ENCODE measurements at regions not wholly inside any gene's neighbourhood (a gene's known extent, or its start where the extent isn't known, plus 50 kb on each side); places are given as distances from the start of the nearest gene placed in this dataset.

DNA sequence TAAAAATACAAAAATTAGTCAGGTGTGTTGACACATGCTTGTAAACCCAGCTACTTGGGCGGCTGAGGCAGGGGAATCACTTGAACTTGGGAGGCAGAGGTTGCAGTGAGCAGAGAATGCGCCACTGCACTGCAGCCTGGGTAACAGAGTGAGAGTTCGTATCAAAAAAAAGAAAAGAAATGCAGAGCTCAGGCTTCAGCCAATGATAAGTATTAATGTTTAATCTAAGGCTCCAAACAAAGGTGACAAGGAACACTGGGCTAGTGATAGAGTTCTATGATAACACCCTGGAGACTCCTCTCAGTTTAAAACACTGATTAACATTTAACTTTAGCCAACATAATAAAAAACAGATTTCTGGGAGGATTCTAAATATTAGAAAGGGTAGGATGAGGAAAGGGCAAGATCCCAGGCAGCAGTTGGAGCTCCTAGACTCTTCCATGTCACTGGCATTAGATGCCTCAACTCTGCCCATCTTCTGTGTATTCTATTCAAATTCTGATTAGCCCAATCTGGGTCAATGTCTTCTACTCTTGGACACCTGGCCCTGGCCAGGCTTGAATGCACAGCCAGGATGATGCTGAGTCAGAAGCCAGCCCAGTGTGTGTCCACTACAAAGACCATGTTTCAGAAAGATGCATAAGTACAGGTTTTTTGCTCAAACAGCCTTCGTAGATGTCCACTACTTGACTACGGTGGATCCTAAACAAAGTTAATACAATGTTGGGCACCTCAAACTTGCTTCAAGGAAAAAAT, 91.0 kb upstream of the FAM169A start:
- H3K4me3 ChIP-seq: no peak overlapping the region
- no peaks in the 10 kb centered on the region for H3K4me1 ChIP-seq
- WGBS: 90% methylated on average over 5 of the region's 5 CpGs
- intact Hi-C loops (cut with DNase I): no loop called here
- no peaks in the 10 kb centered on the region for H3K36me3 ChIP-seq
- no peaks in the 10 kb centered on the region for H3K27me3 ChIP-seq
- H3K9me3 ChIP-seq: no peaks in the 10 kb centered on the region
- DNase-seq (ENCODE audit: extremely low spot score): no peak
- TF ChIP-seq EP300 (IDR thresholded peaks at IDR 0.05) (no peak), POLR2A (IDR thresholded peaks at IDR 0.05; ENCODE audit: low read depth) (no peak), POLR2AphosphoS5 (IDR thresholded peaks at IDR 0.05) (no peak)
- TF ChIP-seq, protein P1, sequence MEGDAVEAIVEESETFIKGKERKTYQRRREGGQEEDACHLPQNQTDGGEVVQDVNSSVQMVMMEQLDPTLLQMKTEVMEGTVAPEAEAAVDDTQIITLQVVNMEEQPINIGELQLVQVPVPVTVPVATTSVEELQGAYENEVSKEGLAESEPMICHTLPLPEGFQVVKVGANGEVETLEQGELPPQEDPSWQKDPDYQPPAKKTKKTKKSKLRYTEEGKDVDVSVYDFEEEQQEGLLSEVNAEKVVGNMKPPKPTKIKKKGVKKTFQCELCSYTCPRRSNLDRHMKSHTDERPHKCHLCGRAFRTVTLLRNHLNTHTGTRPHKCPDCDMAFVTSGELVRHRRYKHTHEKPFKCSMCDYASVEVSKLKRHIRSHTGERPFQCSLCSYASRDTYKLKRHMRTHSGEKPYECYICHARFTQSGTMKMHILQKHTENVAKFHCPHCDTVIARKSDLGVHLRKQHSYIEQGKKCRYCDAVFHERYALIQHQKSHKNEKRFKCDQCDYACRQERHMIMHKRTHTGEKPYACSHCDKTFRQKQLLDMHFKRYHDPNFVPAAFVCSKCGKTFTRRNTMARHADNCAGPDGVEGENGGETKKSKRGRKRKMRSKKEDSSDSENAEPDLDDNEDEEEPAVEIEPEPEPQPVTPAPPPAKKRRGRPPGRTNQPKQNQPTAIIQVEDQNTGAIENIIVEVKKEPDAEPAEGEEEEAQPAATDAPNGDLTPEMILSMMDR (IDR thresholded peaks at IDR 0.05): no peak
- no peak overlapping the region for H3K27ac ChIP-seq (replicated peaks in 1 of 4)

DNA sequence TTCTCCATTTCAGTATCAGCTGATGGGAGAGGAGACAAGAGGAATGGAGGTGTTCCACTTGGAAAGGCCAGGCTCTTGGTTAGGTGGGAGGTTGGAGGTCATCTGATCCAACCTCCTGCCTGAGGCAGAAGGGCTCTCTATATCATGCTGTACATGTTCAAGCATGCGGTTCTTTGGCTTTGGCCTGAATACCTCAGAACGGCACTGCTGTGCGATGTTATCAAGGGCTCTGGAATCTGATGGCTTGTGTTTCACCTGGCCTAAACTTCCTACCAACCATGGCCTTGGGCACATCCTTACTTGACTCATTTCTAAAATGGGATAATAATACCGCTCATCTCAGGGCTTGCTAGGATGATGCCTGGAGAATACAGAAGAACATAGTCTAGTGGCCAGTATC, 90.1 kb upstream of the FAM169A start:
- no peak overlapping the region for H3K27ac ChIP-seq (replicated peaks in 1 of 4)
- no peak overlapping the region for H3K4me3 ChIP-seq
- no peaks in the 10 kb centered on the region for H3K36me3 ChIP-seq
- intact Hi-C loops (cut with DNase I): no loop called here
- no peaks in the 10 kb centered on the region for H3K9me3 ChIP-seq
- DNase-seq (ENCODE audit: extremely low spot score): no peak
- H3K4me1 ChIP-seq: no peaks in the 10 kb centered on the region
- TF ChIP-seq POLR2A (IDR thresholded peaks at IDR 0.05; ENCODE audit: low read depth) (no peak), POLR2AphosphoS5 (IDR thresholded peaks at IDR 0.05) (no peak), EP300 (IDR thresholded peaks at IDR 0.05) (no peak)
- TF ChIP-seq, protein P1 (IDR thresholded peaks at IDR 0.05): no peak
- 100% methylated on average over 4 of the region's 4 CpGs for WGBS
- H3K27me3 ChIP-seq: no peaks in the 10 kb centered on the region

DNA sequence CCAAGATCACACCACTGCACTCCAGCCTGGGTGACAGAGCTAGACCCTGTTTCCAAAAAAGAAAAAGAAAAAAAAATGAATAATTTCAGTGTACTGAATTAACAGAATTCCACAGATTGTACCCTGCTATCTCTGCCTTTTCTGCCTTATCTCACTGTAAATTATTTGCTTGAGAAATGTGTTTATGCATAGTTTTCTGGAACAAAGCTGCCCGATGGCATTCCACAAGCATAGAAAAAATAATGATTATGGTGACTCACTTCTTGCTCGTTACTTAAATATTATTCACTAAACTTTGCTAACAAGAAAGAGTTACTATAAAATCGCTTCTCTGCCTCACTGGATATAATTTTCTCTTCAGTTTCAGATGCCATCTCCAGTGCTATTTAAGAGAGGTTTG, 88.7 kb upstream of the FAM169A start:
- H3K36me3 ChIP-seq: no peaks in the 10 kb centered on the region
- no peak overlapping the region for H3K4me3 ChIP-seq
- H3K27me3 ChIP-seq: no peaks in the 10 kb centered on the region
- H3K27ac ChIP-seq (replicated peaks in 1 of 4): no peak overlapping the region
- TF ChIP-seq, protein P1 (IDR thresholded peaks at IDR 0.05): no peak
- TF ChIP-seq EP300 (IDR thresholded peaks at IDR 0.05) (no peak), POLR2AphosphoS5 (IDR thresholded peaks at IDR 0.05) (no peak), POLR2A (IDR thresholded peaks at IDR 0.05; ENCODE audit: low read depth) (no peak)
- H3K9me3 ChIP-seq: no peaks in the 10 kb centered on the region
- WGBS: 75% methylated on average over 3 of the region's 3 CpGs
- intact Hi-C loops (cut with DNase I): loop anchor here (5.0 kb wide), 1 partner anchor 97 kb away; the partner anchor contains the start of gene GCNT4
- H3K4me1 ChIP-seq: no peaks in the 10 kb centered on the region
- DNase-seq (ENCODE audit: extremely low spot score): no peak

DNA sequence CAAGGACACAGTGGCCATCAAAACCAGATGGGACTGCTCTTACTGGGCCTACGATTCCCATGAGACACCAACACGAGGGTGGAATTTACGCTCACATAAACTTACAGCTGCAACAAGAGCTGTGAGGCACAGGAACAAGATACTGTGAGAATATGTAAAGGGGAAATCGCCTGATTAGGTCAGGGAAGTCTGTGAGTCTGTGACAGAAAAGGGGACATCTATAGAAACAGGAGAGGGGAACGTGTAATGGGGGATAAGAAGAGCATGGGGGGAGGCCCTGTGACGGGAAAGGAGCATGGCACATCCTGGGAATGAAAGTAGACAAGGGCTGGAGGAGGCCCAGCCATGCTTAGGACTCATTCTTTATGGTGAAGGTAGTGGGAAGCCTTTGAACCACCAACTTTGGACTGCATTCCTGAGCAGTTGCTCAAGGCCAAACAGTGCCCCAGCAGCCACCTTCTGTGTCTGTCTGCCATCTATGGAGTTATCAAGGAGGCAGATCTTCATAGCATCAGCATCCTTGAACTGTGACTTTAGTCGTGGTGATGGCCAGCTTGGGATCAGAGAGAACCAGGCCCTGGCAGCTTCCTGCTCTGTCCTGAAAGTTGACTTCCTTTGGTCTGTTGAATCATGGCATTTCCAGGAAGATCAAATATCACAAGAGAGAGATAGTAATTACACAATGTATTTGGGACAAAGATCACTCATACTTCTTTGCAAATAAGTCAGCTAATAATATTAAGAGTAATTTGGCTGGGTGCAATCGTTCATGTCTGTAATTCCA, 87.9 kb upstream of the FAM169A start:
- no peaks in the 10 kb centered on the region for H3K9me3 ChIP-seq
- intact Hi-C loops (cut with DNase I): loop anchor here (5.0 kb wide), 1 partner anchor 98 kb away; the partner anchor contains the start of gene GCNT4
- WGBS: 81% methylated on average over 8 of the region's 8 CpGs
- no peak overlapping the region for H3K4me3 ChIP-seq
- peaks cover 0 to 3% (median 2%) of the 10 kb centered on the region in 4 donors for H3K4me1 ChIP-seq
- TF ChIP-seq POLR2A (IDR thresholded peaks at IDR 0.05; ENCODE audit: low read depth) (no peak), EP300 (IDR thresholded peaks at IDR 0.05) (no peak), POLR2AphosphoS5 (IDR thresholded peaks at IDR 0.05) (no peak)
- TF ChIP-seq, protein P1 (IDR thresholded peaks at IDR 0.05): no peak
- H3K27me3 ChIP-seq: no peaks in the 10 kb centered on the region
- DNase-seq (ENCODE audit: extremely low spot score): no peak
- H3K36me3 ChIP-seq: no peaks in the 10 kb centered on the region
- H3K27ac ChIP-seq (replicated peaks in 1 of 4): no peak overlapping the region

All from esophagus muscularis mucosa (tissue), 4 donors.